GM12878 (cell line): ENCODE measurements at regions not wholly inside any gene's neighbourhood (a gene's known extent, or its start where the extent isn't known, plus 50 kb on each side); places are given as distances from the start of the nearest gene placed in this dataset.
"Not testable (repeated sequence)": the region's sequence is repeated elsewhere in the genome, so short reads cannot be mapped to it uniquely, and the experiment has no call there.

Experiments used
- ATAC-seq: fragments of 200-7000 bp; cut with Tn5 transposase; 3 replicates; pipeline ENCODE4 v1.9.1; 2020; ENCODE audit warnings: mild to moderate bottlenecking, moderate library complexity
- BruUV-seq: library from RNA; stranded (reverse); fragments of 400-500 nt; replicated peaks from 2 replicates; lab custom pipeline; 2021; lab: Mats Ljungman, UMichigan
- CTCF ChIA-PET: fragments of 300-600 bp; sonication (Branson Sonifier 250); formaldehyde crosslinking; extraction: SDS; loops from one replicate; lab custom pipeline; 2021; ENCODE audit warnings: inconsistent platforms; lab: Yijun Ruan, JAX
- POLR2A ChIA-PET: fragments of 350-600 bp; formaldehyde crosslinking; extraction: SDS; loops from one replicate; lab custom pipeline; 2021; ENCODE audit warnings: inconsistent platforms; lab: Charles Lee
- RAD21 ChIA-PET: fragments of 300-600 bp; sonication (Branson Sonifier 250); formaldehyde crosslinking; loops from one replicate; lab custom pipeline; 2023; ENCODE audit warnings: antibody characterized with exemption; ENCODE audit not compliant: unreplicated experiment; lab: Charles Lee
- SMC1A ChIA-PET: fragments of 300-600 bp; sonication (Branson Sonifier 250); formaldehyde crosslinking; loops from one replicate; lab custom pipeline; 2023; ENCODE audit not compliant: unreplicated experiment, uncharacterized antibody; lab: Charles Lee
- DNase-seq: peaks from one replicate; pipeline ENCODE4 v3.0.0-alpha.2; 2011; ENCODE audit warnings: low read depth, low spot score
- FAIRE-seq: peaks from 3 replicates; lab custom pipeline; 2011; peaks lifted over from hg19 to GRCh38; lab: Jason Lieb, UNC
- H2AFZ ChIP-seq: 2 replicates; pipeline ENCODE4 v1.6.0; 2011; ENCODE audit warnings: low read depth, low read length, control low read depth; ENCODE audit not compliant: control insufficient read depth
- H3K27ac ChIP-seq: 2 replicates; pipeline ENCODE4 v1.5.1; 2011; ENCODE audit warnings: control low read depth; ENCODE audit not compliant: control insufficient read depth, insufficient read depth
- H3K27me3 ChIP-seq, 2 experiments: replicated peaks in 1 of 2; 2 replicates each; pipeline versions ENCODE4 v1.6.0 to v1.6.1; 2011; ENCODE audit warnings: low read length in 1 of 2; ENCODE audit not compliant: control insufficient read depth in 2 of 2, insufficient read depth in 2 of 2
- H3K36me3 ChIP-seq, 2 experiments: 2 replicates each; pipeline ENCODE4 v1.5.1; 2011; ENCODE audit warnings: low read length in 1 of 2; ENCODE audit not compliant: control insufficient read depth in 2 of 2, insufficient read depth in 2 of 2
- H3K4me1 ChIP-seq: 2 replicates; pipeline ENCODE4 v1.6.1; 2011; ENCODE audit warnings: mild to moderate bottlenecking, low read length, moderate library complexity, mixed read lengths; ENCODE audit not compliant: control insufficient read depth, insufficient read depth
- H3K4me2 ChIP-seq: 2 replicates; pipeline ENCODE4 v1.6.0; 2011; ENCODE audit warnings: control low read depth; ENCODE audit not compliant: control insufficient read depth, insufficient read depth
- H3K4me3 ChIP-seq: fragments of 200-600 bp; sonication (generic); 2 replicates; pipeline ENCODE4 v1.5.1; 2016
- H3K79me2 ChIP-seq: 2 replicates; pipeline ENCODE4 v1.6.0; 2011; ENCODE audit warnings: low read length; ENCODE audit not compliant: control insufficient read depth, insufficient read depth
- H3K9ac ChIP-seq: 2 replicates; pipeline ENCODE4 v1.8.0; 2011; ENCODE audit warnings: low read length, control low read depth, mixed read lengths; ENCODE audit not compliant: control insufficient read depth, insufficient read depth
- H3K9me3 ChIP-seq: replicated peaks from 3 replicates; pipeline ENCODE4 v1.5.1; 2011; ENCODE audit warnings: mild to moderate bottlenecking, low read length; ENCODE audit not compliant: control insufficient read depth, insufficient read depth
- H4K20me1 ChIP-seq: 2 replicates; pipeline ENCODE4 v1.6.0; 2011; ENCODE audit not compliant: control insufficient read depth, insufficient read depth
- BACH1 ChIP-seq: fragments of 450-650 bp; IDR thresholded peaks from 2 replicates; pipeline ENCODE4 v1.6.1; 2017; ENCODE audit warnings: mild to moderate bottlenecking, borderline replicate concordance
- JUND ChIP-seq: IDR thresholded peaks from 2 replicates; pipeline ENCODE4 v1.6.1; 2012; ENCODE audit warnings: low read depth, mild to moderate bottlenecking, low read length, improper control_type of control experiment, moderate library complexity
- MLLT1 ChIP-seq: fragments of 450-650 bp; IDR thresholded peaks from 2 replicates; pipeline ENCODE4 v1.6.1; 2016; ENCODE audit warnings: mild to moderate bottlenecking
- PML ChIP-seq: IDR thresholded peaks from 2 replicates; pipeline ENCODE4 v1.6.1; 2012; ENCODE audit warnings: low read length, inconsistent platforms
- POLR2AphosphoS2 ChIP-seq: IDR thresholded peaks from 2 replicates; pipeline ENCODE4 v1.6.1; 2011; ENCODE audit warnings: low read depth, mild to moderate bottlenecking, low read length, improper control_type of control experiment, moderate library complexity
- SREBF1 ChIP-seq: IDR thresholded peaks from 2 replicates; pipeline ENCODE4 v1.6.1; 2012; ENCODE audit warnings: mild to moderate bottlenecking, low read length
- WGBS: methylation state at CpG from one replicate; pipeline ENCODE4 v1.1.6; 2016; ENCODE audit warnings: low lambda C conversion rate; ENCODE audit not compliant: insufficient replicate concordance, insufficient coverage; ENCODE audit errors: missing lambda C conversion rate; 5-methylcytosine and 5-hydroxymethylcytosine counted together
- in situ Hi-C: fragments of 300-500 bp; cut with MboI; formaldehyde crosslinking; loops from 9 replicates; pipeline ENCODE4 v1.14.3; 2018; ENCODE audit warnings: mixed read lengths
- intact Hi-C: fragments of 100-400 bp; cut with micrococcal nuclease; formaldehyde crosslinking; loops from one replicate; pipeline ENCODE4 v1.14.2; 2022; ENCODE audit not compliant: unreplicated experiment

GRCh38 chr16:9670033-9670432 is 512.2 kb downstream of the GRIN2A start:
- H3K4me2 ChIP-seq, result no peak overlapping the region
- BruUV-seq, result no TSS peak
- ChIA-PET CTCF (interaction anchor here (0.9 kb wide), 1 partner anchor 109 kb away, joined by 3 read pairs; no protein-coding TSS in a partner anchor), SMC1A (no interaction called here), POLR2A (no interaction called here), RAD21 (no interaction called here)
- H3K27me3 ChIP-seq, result no peaks in the 10 kb centered on the region; a peak in 1 of 4 replicates
- no peaks in the 10 kb centered on the region for H3K79me2 ChIP-seq
- no peak overlapping the region for H2AFZ ChIP-seq
- in situ Hi-C loops (no loop called here), intact Hi-C loops (no loop called here)
- no peak overlapping the region for H3K27ac ChIP-seq
- no peak overlapping the region for H3K4me3 ChIP-seq
- FAIRE-seq (no peak), DNase-seq (no peak), ATAC-seq (no peak)
- no peak overlapping the region for H3K9ac ChIP-seq
- H4K20me1 ChIP-seq, result no peaks in the 10 kb centered on the region
- no peaks in the 10 kb centered on the region for H3K4me1 ChIP-seq
- H3K36me3 ChIP-seq, result no peaks in the 10 kb centered on the region
- H3K9me3 ChIP-seq, result no peaks in the 10 kb centered on the region
- 13% methylated on average over 5 of the region's 5 CpGs for WGBS
- TF ChIP-seq JUND (no peak), PML (no peak), MLLT1 (no peak), BACH1 (no peak), SREBF1 (no peak), POLR2AphosphoS2 (no peak)

- H3K4me1 ChIP-seq, H3K79me2 ChIP-seq, H3K9me3 ChIP-seq, RAD21 ChIA-PET, POLR2A ChIA-PET, H3K4me3 ChIP-seq, in situ Hi-C loops, H3K27ac ChIP-seq, H3K9ac ChIP-seq, H2AFZ ChIP-seq, intact Hi-C loops, H3K36me3 ChIP-seq, SMC1A ChIA-PET, ATAC-seq, FAIRE-seq, DNase-seq, H3K27me3 ChIP-seq, H4K20me1 ChIP-seq, BruUV-seq, H3K4me2 ChIP-seq: not testable (repeated sequence)
- WGBS, result 32% methylated on average over 5 of the region's 5 CpGs
- CTCF ChIA-PET, result interaction anchor here (1.4 kb wide), 1 partner anchor 11 kb away, joined by 3 read pairs; no protein-coding TSS in a partner anchor
Measured at GRCh38 chr16:9670616-9671015, 511.6 kb downstream of the GRIN2A start.

GRCh38 chr16:9676560-9677300 is 505.5 kb downstream of the GRIN2A start:
- 47% methylated on average over 12 of the region's 12 CpGs for WGBS
- RAD21 ChIA-PET, H3K4me2 ChIP-seq, H3K36me3 ChIP-seq, H3K27me3 ChIP-seq, H3K4me3 ChIP-seq, POLR2A ChIA-PET, H3K79me2 ChIP-seq, ATAC-seq, intact Hi-C loops, DNase-seq, in situ Hi-C loops, H3K4me1 ChIP-seq, FAIRE-seq, H2AFZ ChIP-seq, H3K27ac ChIP-seq, SMC1A ChIA-PET, BruUV-seq, H4K20me1 ChIP-seq, H3K9ac ChIP-seq, CTCF ChIA-PET, H3K9me3 ChIP-seq: not testable (repeated sequence)
